GM12864 (cell line): ENCODE measurements at regions not wholly inside any gene's neighbourhood (a gene's known extent, or its start where the extent isn't known, plus 50 kb on each side); places are given as distances from the start of the nearest gene placed in this dataset.

Source experiments
- DNase-seq: peaks from one replicate; pipeline ENCODE4 v3.0.0-alpha.2; 2011; ENCODE audit warnings: low read depth
- H3K4me3 ChIP-seq: 2 replicates; pipeline ENCODE4 v1.5.1; 2011; ENCODE audit warnings: mild to moderate bottlenecking, low read depth, low read length, control low read depth
- CTCF ChIP-seq: IDR thresholded peaks from 2 replicates; pipeline ENCODE4 v1.5.1; 2011; ENCODE audit warnings: low read depth, mild to moderate bottlenecking, moderate library complexity, low read length, control low read depth, inconsistent platforms; ENCODE audit errors: missing control alignments

GRCh38 chr13:88196106-88196505 is 524.9 kb downstream of the SLITRK5 start:
- TF ChIP-seq CTCF, result no peak
- DNase-seq, result no peak
- no peak overlapping the region for H3K4me3 ChIP-seq

- no peak overlapping the region for H3K4me3 ChIP-seq
- TF ChIP-seq CTCF, result no peak
These were observed 546.2 kb downstream of the SLITRK5 start for GRCh38 chr13:88217372-88217771.

GRCh38 chr13:88217883-88218282 is 546.7 kb downstream of the SLITRK5 start:
- no peak for TF ChIP-seq CTCF
- no peak for DNase-seq
- H3K4me3 ChIP-seq, result no peak overlapping the region

More at GRCh38 chr13:88217372-88217771, 546.2 kb downstream of the SLITRK5 start:
- DNase-seq, result no peak

GRCh38 chr13:88223958-88224357 is 552.8 kb downstream of the SLITRK5 start:
- no peak overlapping the region for H3K4me3 ChIP-seq
- TF ChIP-seq CTCF, result no peak
- no peak for DNase-seq

- H3K4me3 ChIP-seq, result no peak overlapping the region
- no peak for DNase-seq
- TF ChIP-seq CTCF, result no peak
These were observed 564.3 kb downstream of the SLITRK5 start for GRCh38 chr13:88235441-88235840.

- no peak for DNase-seq
- no peak for TF ChIP-seq CTCF
- no peak overlapping the region for H3K4me3 ChIP-seq
These were observed 575.1 kb downstream of the SLITRK5 start for GRCh38 chr13:88246239-88246638.

GRCh38 chr13:88248393-88248792 is 577.2 kb downstream of the SLITRK5 start:
- no peak overlapping the region for H3K4me3 ChIP-seq

More at GRCh38 chr13:88248393-88248792, 577.2 kb downstream of the SLITRK5 start:
- no peak for DNase-seq
- TF ChIP-seq CTCF, result no peak
